GM23248 (cell line): ENCODE measurements at regions not wholly inside any gene's neighbourhood (a gene's known extent, or its start where the extent isn't known, plus 50 kb on each side); places are given as distances from the start of the nearest gene placed in this dataset.

Source experiments
- EZH2 ChIP-seq: fragments of 200-600 bp; sonication (generic); IDR thresholded peaks from 2 replicates; pipeline ENCODE4 v1.6.1; 2018; ENCODE audit warnings: antibody characterized with exemption, mild to moderate bottlenecking; ENCODE audit not compliant: insufficient read depth, poor library complexity, severe bottlenecking
- EZH2phosphoT487 ChIP-seq: fragments of 200-600 bp; sonication (generic); IDR thresholded peaks from 2 replicates; pipeline ENCODE4 v1.6.1; 2018; ENCODE audit warnings: antibody characterized with exemption, moderate library complexity, mild to moderate bottlenecking, low read depth; ENCODE audit not compliant: insufficient read depth

GRCh38 chr14:94690896-94691659 is 78.8 kb downstream of the GSC start:
- no peak for TF ChIP-seq EZH2
- no peak for TF ChIP-seq EZH2phosphoT487
